ENCODE measurements at regions not wholly inside any gene's neighbourhood (a gene's known extent, or its start where the extent isn't known, plus 50 kb on each side); places are given as distances from the start of the nearest gene placed in this dataset.

GRCh38 chr14:104382361-104383087 is 197.0 kb upstream of the C14orf180 start:
- DNase-seq (ENCODE audit: low spot score) (no peak), ATAC-seq (ENCODE audit: low FRiP score) (no peak)
- TF ChIP-seq CTCF (IDR thresholded peaks at IDR 0.05), result no peak

- ATAC-seq (ENCODE audit: low FRiP score), result no peak
These were observed 196.2 kb upstream of the C14orf180 start for GRCh38 chr14:104383088-104383995.

GRCh38 chr14:104383996-104384775 is 195.4 kb upstream of the C14orf180 start:
- no peak for ATAC-seq (ENCODE audit: low FRiP score)
- no peak for TF ChIP-seq CTCF (IDR thresholded peaks at IDR 0.05)
- no peak for DNase-seq (ENCODE audit: low spot score)

More at GRCh38 chr14:104383088-104383995, 196.2 kb upstream of the C14orf180 start:
- no peak for DNase-seq (ENCODE audit: low spot score)
- no peak for TF ChIP-seq CTCF (IDR thresholded peaks at IDR 0.05)

GRCh38 chr14:104384776-104385071 is 194.8 kb upstream of the C14orf180 start:
- no peak for DNase-seq (ENCODE audit: low spot score)
- ATAC-seq (ENCODE audit: low FRiP score), result no peak
- TF ChIP-seq CTCF (IDR thresholded peaks at IDR 0.05), result no peak

- ATAC-seq (ENCODE audit: low FRiP score) (no peak), DNase-seq (ENCODE audit: low spot score) (no peak)
- no peak for TF ChIP-seq CTCF (IDR thresholded peaks at IDR 0.05)
These were observed 194.5 kb upstream of the C14orf180 start for GRCh38 chr14:104385111-104385510.

- ATAC-seq (ENCODE audit: low FRiP score) (no peak), DNase-seq (ENCODE audit: low spot score) (no peak)
- TF ChIP-seq CTCF (IDR thresholded peaks at IDR 0.05), result no peak
These were observed 193.9 kb upstream of the C14orf180 start for GRCh38 chr14:104385531-104386101.
